ENCODE measurements at regions not wholly inside any gene's neighbourhood (a gene's known extent, or its start where the extent isn't known, plus 50 kb on each side); places are given as distances from the start of the nearest gene placed in this dataset.
"Not testable (repeated sequence)": the region's sequence is repeated elsewhere in the genome, so short reads cannot be mapped to it uniquely, and the experiment has no call there.

- no peak for DNase-seq
Observed at GRCh38 chr7:131629217-131629882, 72.9 kb upstream of the PODXL start.

GRCh38 chr7:131628634-131629033, 72.2 kb upstream of the PODXL start:
- no peak for DNase-seq

DNA sequence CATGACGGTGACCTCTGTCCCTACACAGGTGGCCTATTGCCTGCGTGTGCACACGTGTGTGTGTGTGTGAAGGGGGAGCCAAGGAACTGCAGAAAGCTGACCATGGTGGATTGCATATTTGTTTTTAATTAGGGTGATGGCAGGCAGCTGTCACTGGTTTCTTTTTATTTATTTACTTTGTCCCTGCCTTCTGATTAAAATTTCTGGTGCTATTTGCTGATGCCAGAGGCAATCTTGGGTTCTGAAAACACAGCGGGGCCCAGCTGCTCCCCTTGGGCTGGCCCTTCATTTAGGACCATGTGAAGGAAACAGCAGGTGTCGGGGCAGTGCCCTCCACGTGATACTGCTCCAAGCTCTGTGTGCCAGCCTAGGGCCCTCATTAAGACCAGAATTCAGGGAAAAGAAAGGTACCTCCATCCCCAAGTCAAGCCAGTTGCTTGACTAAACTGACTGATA, 71.3 kb upstream of the PODXL start:
- no peak for DNase-seq

- DNase-seq = no peak
Observed at GRCh38 chr7:131626643-131627042, 70.2 kb upstream of the PODXL start.

DNA sequence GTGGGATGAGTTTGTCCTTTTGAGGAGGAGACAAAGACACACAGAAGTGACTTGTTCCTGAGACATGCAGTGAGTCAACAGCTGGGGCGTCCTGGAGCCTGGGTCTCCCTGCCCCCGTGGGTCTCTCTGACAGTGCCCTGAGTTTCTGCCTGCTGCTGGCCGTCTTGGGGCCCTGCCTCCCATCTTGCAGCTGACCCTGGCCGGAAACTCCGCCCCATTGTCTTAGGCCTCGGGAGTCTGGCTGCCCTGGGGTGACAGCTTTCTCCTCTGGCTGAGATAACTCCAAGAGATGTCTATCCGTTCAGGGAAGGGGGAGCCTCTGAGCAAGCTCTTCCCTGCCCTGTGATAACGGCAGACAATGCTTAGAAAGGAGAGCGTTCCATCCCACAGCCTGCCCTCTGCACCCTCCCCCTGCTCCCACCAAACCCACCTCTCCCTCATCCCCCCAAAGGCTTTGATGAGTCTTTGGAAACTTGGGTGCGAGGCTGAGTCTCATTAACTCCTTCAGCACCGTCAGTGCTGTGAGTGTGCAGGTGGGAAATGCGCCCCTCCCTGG, 69.5 kb upstream of the PODXL start:
- DNase-seq = no peak

DNA sequence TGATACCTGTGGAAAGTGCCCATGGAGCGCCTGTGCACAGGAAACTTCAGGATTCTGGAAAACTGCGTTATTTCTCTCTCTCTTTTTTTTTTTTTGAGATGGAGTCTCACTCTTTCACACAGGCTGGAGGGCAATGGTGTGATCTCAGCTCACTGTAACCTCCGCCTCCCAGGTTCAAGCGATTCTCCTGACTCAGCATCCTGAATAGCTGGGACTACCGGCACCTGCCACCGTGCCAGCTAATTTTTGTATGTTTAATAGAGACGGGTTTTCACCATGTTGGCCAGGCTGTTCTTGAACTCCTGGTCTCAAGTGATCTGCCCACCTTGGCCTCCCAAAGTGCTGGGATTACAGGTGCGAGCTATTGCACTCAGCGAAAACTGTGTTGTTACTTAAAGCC, 68.9 kb upstream of the PODXL start:
- not testable (repeated sequence) for DNase-seq

- no peak for DNase-seq
Observed at GRCh38 chr7:131624536-131624935, 68.1 kb upstream of the PODXL start.

DNA sequence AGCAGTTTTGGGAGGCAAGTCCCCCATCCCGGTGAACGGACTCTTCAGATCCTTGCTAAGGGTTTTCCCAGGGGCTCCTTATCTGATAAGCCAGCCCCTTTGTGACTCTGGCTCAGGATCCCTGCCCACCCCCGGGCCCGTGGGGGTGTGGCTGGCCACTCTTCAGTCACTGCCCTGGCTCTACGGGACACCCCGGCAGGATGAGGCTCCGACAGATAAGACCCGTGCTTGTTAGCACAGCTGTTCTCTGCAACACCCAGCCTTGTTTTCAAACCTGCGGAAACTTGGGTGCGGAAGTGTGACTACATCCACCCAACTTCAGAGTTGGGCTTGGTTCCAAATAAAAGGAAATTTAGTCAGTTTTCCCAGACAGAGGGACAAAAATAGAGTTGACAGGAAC, 66.7 kb upstream of the PODXL start:
- DNase-seq = no peak

DNA sequence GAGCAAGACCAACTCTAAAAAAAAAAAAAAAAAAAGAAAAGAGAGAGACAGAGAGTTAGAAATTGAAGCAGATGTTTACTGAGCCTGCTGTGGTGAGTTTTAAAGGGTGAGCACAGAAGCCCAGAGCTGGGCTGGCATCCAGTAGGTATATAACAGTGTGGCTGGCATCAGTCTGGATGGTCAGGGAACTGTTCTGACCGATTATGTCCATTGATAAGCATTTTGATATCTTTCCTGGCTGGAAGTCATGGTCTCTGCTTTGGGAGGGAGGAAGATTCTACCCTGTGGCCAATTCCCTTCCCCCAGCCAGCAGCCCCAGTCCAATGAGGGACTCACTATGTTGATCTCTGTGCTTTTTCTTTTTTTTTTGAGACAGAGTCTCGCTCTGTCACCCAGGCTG, 65.2 kb upstream of the PODXL start:
- no peak for DNase-seq

DNA sequence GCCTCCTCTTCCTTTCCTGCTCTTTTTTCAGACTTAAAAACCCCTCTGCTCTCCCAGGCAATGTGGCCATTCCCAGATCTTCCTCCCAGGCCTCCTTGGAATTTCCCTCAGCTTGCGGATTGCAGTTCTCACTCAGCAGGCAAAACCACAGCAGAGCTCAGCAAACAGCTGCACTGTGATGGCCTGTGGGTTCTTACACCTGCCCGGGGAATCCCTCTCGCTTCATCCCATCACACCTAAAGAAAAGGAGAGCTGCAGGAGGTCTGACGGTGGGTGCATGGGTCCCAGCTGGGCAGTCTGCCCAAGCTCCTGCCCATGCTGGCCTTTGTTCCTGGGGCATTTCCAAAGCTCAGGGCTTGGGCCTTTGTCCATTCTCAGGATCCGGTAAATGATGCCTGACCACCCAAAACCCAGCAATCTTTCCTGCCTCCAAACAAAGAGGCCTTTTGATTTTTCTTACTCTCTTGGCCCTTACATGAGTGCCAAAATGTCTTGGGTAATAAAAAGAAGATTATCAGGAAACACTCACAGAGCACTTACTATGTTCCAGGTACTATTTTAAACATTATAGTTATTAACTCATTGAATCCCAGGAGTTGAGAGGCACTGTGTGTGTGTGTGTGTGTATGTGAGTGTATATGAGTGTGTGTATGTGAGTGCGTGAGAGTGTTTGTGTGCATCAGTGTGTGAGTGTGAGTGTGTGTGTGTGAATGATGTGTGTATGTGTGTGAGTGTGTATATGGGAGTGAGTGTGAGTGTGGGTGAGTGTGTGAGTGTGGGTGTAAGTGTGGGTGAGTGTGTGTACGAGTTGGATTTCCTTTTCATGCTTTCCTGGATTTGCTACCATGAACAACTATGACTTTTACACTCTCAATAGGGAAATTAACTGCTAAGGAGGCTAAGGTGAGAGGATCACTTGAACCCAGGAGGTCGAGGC, 64.5 kb upstream of the PODXL start:
- DNase-seq = no peak

DNA sequence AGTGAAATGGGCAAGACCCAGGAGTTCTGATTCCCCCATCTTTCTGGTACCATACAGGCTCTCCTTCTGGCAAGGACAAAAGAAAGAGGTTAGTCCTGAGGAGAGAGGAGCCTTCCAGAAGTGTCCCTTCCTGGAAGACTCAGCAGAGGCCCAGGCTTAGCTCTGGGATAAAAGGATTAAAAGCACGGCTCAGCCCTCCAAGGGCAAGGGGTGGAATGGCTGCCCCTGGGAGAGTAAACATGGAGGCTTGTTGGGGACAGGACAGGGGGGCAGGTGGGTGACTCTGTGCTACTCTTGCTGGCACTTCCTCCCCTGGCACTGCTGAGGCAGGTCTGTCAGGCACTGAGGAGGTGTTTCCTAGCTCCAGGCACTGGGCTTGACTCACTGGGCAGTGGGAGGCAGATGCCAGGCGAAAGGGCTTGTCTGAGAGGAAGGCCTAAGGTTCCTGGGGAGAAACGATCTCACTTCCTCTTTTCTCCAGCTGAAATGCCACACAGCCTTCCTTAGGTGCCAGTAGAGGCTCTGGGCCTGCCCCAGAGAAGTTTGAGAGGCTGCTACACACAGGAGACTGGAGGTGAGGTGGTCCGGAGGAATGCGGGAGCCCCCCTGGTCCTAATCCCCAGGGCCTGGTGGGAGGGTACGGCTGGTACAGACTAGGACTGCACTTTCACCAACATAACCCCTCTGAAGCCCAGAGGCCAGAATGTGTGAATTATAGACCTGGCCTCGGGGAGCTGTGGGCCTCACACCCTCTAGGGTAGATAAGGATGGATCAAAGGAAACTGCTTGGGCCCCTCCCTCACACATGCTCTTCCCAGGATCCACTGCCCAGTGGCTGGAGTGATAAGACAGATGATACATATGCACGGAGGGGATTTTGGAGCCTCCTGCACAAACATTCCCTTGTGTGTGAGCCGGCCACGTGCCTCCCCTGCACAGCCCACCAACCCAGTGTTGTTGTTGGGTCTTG, 63.2 kb upstream of the PODXL start:
- no peak for DNase-seq

GRCh38 chr7:131618391-131618790, 62.0 kb upstream of the PODXL start:
- DNase-seq = no peak

- no peak for DNase-seq
Observed at GRCh38 chr7:131616487-131617200, 60.2 kb upstream of the PODXL start.

DNA sequence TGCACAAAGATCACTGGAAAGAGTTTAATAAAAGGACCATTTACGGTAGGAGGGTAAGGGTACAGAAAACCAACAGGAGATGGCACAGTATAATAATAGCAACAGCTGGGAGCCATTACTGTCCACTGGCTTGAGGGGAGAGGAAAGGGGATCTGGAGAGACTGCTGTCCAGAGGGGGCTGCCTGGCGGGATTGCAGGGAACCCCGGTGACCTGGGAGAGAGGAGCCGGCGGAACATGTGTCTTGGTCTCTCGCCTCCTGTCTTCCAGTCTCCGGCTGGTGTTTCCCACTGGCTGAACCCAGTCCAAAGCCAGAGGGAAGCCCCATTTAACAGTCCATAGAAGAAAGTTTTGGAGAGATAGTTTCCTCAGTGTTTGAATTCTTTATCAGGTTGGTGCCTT, 57.5 kb upstream of the PODXL start:
- no peak for DNase-seq

DNA sequence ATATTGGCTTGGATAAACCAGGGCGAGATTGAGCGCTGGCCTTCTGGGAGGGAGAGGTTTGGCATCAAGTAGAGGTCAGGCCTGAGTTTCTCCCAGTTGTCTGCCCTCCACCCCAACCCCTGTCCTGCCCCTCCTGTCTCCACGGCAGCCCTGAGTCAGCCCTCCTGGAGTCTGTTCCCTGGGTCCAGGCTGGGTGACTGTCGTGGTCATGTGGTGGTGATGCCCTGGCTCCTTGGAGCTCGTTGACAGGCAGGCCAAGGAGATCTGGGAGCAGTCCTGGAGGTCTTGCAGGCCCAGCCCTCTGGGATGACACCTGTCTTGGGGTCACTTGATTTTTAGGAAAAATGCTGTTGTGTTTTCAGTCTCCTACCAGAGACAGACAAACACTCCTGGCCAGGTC, 53.6 kb upstream of the PODXL start:
- no peak for DNase-seq

- DNase-seq = no peak
Observed at GRCh38 chr7:131608116-131608500, 51.7 kb upstream of the PODXL start.

DNA sequence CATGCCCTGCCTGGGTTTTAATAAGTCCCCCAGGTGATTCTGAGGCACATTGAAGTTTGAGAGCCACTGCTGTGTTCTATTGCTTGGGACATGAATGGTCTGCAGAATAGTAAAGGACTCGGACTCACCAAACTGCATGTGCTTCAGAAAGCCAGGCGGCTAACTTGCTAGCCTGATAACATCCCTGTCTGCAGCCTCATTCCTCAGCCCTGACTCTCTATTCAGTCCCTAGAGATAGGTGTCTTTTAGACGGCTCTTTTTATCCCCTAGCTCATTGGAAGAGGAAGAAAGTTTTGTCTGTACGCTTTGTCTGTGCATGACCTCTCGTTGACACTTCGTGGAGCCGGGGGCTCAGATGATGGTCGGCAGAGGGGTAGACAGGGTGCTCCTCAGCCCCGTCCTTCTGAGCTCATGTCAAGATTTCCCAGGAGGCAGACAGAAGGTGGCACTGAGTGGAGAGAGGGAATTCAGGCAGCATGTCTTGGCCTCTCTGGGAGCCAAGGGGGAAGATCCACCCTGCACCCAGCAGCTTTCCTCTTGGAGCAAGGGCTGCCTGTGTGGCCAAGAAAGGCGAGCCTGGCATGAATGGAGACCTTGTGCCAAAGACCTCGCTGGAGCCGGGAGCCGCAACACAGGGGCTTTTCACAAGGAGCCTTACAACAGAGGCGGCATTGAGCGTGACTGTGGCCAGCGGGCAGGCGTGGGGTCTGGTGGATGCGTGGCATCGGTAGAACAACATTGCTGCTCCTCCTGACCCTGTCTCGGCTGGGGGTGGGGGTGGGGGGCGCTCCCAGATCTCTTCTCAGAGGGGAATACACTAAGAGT, 51.1 kb upstream of the PODXL start:
- DNase-seq = no peak

DNA sequence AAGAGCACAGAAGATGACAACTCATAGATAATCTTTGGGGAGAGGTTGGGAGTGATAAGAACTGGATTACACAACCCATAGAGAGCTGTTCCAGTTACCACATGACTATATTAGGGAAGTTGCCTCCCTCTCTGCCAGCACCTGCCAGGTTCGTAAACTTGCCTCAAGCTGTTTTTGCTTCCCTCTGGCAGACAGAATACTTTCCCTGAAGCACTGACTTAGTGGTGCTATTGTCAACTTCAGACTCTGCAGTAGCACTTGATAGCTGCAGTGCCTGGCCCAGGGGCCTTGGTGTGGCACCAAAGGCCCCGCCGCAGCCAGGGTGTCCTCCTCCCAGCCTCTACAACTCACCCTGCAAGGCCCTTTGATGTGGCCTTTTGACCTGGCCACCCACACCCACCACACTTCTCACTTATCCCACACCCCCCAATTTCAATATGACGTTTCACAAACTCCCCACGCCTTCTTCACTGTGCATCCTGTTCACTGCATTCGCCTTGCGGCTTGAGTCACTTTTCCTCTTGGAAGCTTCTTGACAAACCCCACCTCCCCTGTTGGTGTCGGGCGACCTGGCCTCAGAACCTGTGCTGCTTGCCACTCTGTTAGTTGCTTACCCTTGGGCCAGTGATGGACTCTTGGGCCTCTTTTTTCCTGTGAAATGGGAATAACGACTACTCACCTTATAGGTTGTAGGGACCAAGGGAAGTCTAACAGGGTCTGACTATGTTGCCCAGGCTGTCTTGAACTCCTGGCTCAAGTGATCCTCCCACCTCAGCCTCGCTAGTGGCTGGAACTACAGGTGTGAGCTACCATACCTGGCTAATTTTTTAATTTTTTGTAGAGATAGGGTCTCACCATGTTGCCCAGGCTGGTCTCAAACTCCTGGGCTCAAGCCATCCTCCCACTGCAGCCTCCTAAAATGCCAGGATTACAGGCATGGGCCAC, 50.2 kb upstream of the PODXL start:
- DNase-seq = no peak

Measured in bone marrow (tissue), 2 donors.